GM23338 (cell line): ENCODE measurements at regions not wholly inside any gene's neighbourhood (a gene's known extent, or its start where the extent isn't known, plus 50 kb on each side); places are given as distances from the start of the nearest gene placed in this dataset.

Source experiments
- ATAC-seq: fragments of 200-7000 bp; cut with Tn5 transposase; 3 replicates; pipeline ENCODE4 v1.9.1; 2020
- DNase-seq: peaks from one replicate; pipeline ENCODE4 v3.0.0-alpha.2; 2015; ENCODE audit warnings: low spot score
- H2AFZ ChIP-seq: fragments of 200-600 bp; sonication (generic); 2 replicates; pipeline ENCODE4 v1.8.0; 2016; ENCODE audit warnings: antibody characterized with exemption, mild to moderate bottlenecking, moderate library complexity
- H3F3A ChIP-seq: fragments of 200-600 bp; sonication (generic); replicated peaks from 2 replicates; pipeline ENCODE4 v1.8.0; 2017; ENCODE audit warnings: antibody characterized with exemption, mixed run types, low read depth
- H3K27ac ChIP-seq: fragments of 200-600 bp; sonication (generic); 2 replicates; pipeline ENCODE4 v1.6.1; 2016; ENCODE audit warnings: low read depth
- H3K27me3 ChIP-seq: fragments of 200-600 bp; sonication (generic); 2 replicates; pipeline ENCODE4 v1.8.0; 2016; ENCODE audit warnings: mild to moderate bottlenecking, mixed run types, moderate library complexity; ENCODE audit not compliant: insufficient read depth
- H3K36me3 ChIP-seq: fragments of 200-600 bp; sonication (generic); 2 replicates; pipeline ENCODE4 v1.8.0; 2016; ENCODE audit warnings: mild to moderate bottlenecking; ENCODE audit not compliant: insufficient read depth
- H3K4me1 ChIP-seq: fragments of 200-600 bp; sonication (generic); 2 replicates; pipeline ENCODE4 v1.8.0; 2016; ENCODE audit warnings: mild to moderate bottlenecking, moderate library complexity; ENCODE audit not compliant: insufficient read depth
- H3K4me2 ChIP-seq: fragments of 200-600 bp; sonication (generic); 2 replicates; pipeline ENCODE4 v1.7.1; 2017; ENCODE audit warnings: mixed run types
- H3K4me3 ChIP-seq: fragments of 200-600 bp; sonication (generic); 2 replicates; pipeline ENCODE4 v1.6.1; 2016; ENCODE audit warnings: mixed run types
- H3K79me2 ChIP-seq: fragments of 200-600 bp; sonication (generic); replicated peaks from 2 replicates; pipeline ENCODE4 v1.8.0; 2017; ENCODE audit warnings: mild to moderate bottlenecking; ENCODE audit not compliant: insufficient read depth
- H3K9me2 ChIP-seq: fragments of 200-600 bp; sonication (generic); 2 replicates; pipeline ENCODE4 v1.8.0; 2017; ENCODE audit not compliant: insufficient read depth
- H4K20me1 ChIP-seq: fragments of 200-600 bp; sonication (generic); replicated peaks from 2 replicates; pipeline ENCODE4 v1.8.0; 2017; ENCODE audit warnings: mild to moderate bottlenecking; ENCODE audit not compliant: insufficient read depth
- H3K27ac Mint-ChIP-seq: 2 replicates; pipeline ENCODE4 v1.8.0; 2020; ENCODE audit warnings: inconsistent platforms, mild to moderate bottlenecking, moderate library complexity, mixed read lengths
- H3K27me3 Mint-ChIP-seq: 3 replicates; pipeline ENCODE4 v1.8.0; 2022; ENCODE audit warnings: low read depth, mild to moderate bottlenecking, moderate library complexity, mixed read lengths, inconsistent platforms; ENCODE audit not compliant: insufficient read depth, poor library complexity
- H3K36me3 Mint-ChIP-seq: 3 replicates; pipeline ENCODE4 v1.8.0; 2021; ENCODE audit warnings: low read depth, mild to moderate bottlenecking, inconsistent platforms, moderate library complexity, mixed read lengths
- H3K4me1 Mint-ChIP-seq: 3 replicates; pipeline ENCODE4 v1.8.0; 2020; ENCODE audit warnings: mild to moderate bottlenecking, inconsistent platforms, mixed read lengths
- H3K4me3 Mint-ChIP-seq: 3 replicates; pipeline ENCODE4 v1.8.0; 2021; ENCODE audit warnings: moderate library complexity, mild to moderate bottlenecking, inconsistent platforms, mixed read lengths
- H3K9me3 Mint-ChIP-seq: 3 replicates; pipeline ENCODE4 v1.8.0; 2020; ENCODE audit warnings: moderate library complexity, mild to moderate bottlenecking, inconsistent platforms, mixed read lengths
- CREB1 ChIP-seq: fragments of 250-450 bp; sonication (Bioruptor Pico); IDR thresholded peaks from 2 replicates; pipeline ENCODE4 v1.5.0; 2020; ENCODE audit warnings: low read depth, mild to moderate bottlenecking, moderate library complexity
- EZH2 ChIP-seq: fragments of 200-600 bp; sonication (generic); IDR thresholded peaks from one replicate; pipeline ENCODE4 v1.8.0; 2017; ENCODE audit warnings: antibody characterized with exemption, mild to moderate bottlenecking, low read depth; ENCODE audit not compliant: unreplicated experiment
- EZH2phosphoT487 ChIP-seq: fragments of 200-600 bp; sonication (generic); IDR thresholded peaks from one replicate; pipeline ENCODE4 v1.8.1; 2018; ENCODE audit warnings: antibody characterized with exemption; ENCODE audit not compliant: unreplicated experiment
- JUNB ChIP-seq: IDR thresholded peaks from one replicate; pipeline ENCODE4 v1.6.1; 2016; ENCODE audit warnings: antibody characterized with exemption; ENCODE audit not compliant: unreplicated experiment
- NANOG ChIP-seq: IDR thresholded peaks from 2 replicates; pipeline ENCODE4 v1.6.1; 2016; ENCODE audit warnings: antibody characterized with exemption, borderline replicate concordance
- POLR2AphosphoS5 ChIP-seq: IDR thresholded peaks from 2 replicates; pipeline ENCODE4 v1.6.1; 2016; ENCODE audit warnings: antibody characterized with exemption, low read depth
- ZNF114 ChIP-seq: fragments of 250-450 bp; sonication (Bioruptor Pico); IDR thresholded peaks from 2 replicates; pipeline ENCODE4 v1.5.0; 2020; ENCODE audit warnings: mild to moderate bottlenecking, moderate library complexity
- ZNF331 ChIP-seq: fragments of 250-450 bp; sonication (Bioruptor Pico); IDR thresholded peaks from 2 replicates; pipeline ENCODE4 v1.5.0; 2020; ENCODE audit warnings: low read depth, mild to moderate bottlenecking, moderate library complexity
- TF ChIP-seq, protein P1 (sequence below): fragments of 250-450 bp; sonication (Bioruptor Pico); IDR thresholded peaks from 2 replicates; pipeline ENCODE4 v1.5.0; 2020; ENCODE audit warnings: mild to moderate bottlenecking, moderate library complexity
- TF ChIP-seq, protein P2 (sequence below): IDR thresholded peaks from 2 replicates; pipeline ENCODE4 v1.6.1; 2016; ENCODE audit warnings: antibody characterized with exemption

DNA sequence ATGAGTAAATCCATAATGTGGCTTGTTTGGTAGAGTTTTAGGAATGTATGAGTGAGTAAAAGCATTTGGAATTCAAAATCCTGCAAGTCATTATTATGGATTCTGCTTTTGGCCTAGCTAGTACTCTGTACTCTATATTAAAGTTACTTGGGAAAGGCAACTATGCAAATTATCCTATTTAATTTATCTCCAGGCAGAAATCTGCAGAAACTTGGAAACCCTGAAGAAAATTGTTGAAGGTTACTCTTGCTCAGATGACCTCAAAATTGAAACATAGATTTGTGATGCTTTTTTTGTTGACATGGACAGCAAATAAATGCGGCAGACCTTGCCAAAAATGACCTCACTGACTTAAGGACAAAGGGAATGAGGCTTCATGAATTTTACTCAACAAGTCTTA, 477.1 kb upstream of the EYS start:
- Mint-ChIP-seq H3K36me3 (peaks cover 6% of the 10 kb centered on the region; the same call in 2 of the 3 replicates), H3K27me3 (peaks cover 1% of the 10 kb centered on the region), H3K4me3 (no peak overlapping the region), H3K9me3 (peaks cover 40% of the 10 kb centered on the region), H3K4me1 (no peaks in the 10 kb centered on the region), H3K27ac (no peak overlapping the region)
- no peaks in the 10 kb centered on the region for H3K4me1 ChIP-seq
- H3K4me2 ChIP-seq: no peak overlapping the region
- H3K27me3 ChIP-seq: no peaks in the 10 kb centered on the region
- no peaks in the 10 kb centered on the region for H3K9me2 ChIP-seq
- no peak overlapping the region for H3K27ac ChIP-seq
- TF ChIP-seq, protein P1, sequence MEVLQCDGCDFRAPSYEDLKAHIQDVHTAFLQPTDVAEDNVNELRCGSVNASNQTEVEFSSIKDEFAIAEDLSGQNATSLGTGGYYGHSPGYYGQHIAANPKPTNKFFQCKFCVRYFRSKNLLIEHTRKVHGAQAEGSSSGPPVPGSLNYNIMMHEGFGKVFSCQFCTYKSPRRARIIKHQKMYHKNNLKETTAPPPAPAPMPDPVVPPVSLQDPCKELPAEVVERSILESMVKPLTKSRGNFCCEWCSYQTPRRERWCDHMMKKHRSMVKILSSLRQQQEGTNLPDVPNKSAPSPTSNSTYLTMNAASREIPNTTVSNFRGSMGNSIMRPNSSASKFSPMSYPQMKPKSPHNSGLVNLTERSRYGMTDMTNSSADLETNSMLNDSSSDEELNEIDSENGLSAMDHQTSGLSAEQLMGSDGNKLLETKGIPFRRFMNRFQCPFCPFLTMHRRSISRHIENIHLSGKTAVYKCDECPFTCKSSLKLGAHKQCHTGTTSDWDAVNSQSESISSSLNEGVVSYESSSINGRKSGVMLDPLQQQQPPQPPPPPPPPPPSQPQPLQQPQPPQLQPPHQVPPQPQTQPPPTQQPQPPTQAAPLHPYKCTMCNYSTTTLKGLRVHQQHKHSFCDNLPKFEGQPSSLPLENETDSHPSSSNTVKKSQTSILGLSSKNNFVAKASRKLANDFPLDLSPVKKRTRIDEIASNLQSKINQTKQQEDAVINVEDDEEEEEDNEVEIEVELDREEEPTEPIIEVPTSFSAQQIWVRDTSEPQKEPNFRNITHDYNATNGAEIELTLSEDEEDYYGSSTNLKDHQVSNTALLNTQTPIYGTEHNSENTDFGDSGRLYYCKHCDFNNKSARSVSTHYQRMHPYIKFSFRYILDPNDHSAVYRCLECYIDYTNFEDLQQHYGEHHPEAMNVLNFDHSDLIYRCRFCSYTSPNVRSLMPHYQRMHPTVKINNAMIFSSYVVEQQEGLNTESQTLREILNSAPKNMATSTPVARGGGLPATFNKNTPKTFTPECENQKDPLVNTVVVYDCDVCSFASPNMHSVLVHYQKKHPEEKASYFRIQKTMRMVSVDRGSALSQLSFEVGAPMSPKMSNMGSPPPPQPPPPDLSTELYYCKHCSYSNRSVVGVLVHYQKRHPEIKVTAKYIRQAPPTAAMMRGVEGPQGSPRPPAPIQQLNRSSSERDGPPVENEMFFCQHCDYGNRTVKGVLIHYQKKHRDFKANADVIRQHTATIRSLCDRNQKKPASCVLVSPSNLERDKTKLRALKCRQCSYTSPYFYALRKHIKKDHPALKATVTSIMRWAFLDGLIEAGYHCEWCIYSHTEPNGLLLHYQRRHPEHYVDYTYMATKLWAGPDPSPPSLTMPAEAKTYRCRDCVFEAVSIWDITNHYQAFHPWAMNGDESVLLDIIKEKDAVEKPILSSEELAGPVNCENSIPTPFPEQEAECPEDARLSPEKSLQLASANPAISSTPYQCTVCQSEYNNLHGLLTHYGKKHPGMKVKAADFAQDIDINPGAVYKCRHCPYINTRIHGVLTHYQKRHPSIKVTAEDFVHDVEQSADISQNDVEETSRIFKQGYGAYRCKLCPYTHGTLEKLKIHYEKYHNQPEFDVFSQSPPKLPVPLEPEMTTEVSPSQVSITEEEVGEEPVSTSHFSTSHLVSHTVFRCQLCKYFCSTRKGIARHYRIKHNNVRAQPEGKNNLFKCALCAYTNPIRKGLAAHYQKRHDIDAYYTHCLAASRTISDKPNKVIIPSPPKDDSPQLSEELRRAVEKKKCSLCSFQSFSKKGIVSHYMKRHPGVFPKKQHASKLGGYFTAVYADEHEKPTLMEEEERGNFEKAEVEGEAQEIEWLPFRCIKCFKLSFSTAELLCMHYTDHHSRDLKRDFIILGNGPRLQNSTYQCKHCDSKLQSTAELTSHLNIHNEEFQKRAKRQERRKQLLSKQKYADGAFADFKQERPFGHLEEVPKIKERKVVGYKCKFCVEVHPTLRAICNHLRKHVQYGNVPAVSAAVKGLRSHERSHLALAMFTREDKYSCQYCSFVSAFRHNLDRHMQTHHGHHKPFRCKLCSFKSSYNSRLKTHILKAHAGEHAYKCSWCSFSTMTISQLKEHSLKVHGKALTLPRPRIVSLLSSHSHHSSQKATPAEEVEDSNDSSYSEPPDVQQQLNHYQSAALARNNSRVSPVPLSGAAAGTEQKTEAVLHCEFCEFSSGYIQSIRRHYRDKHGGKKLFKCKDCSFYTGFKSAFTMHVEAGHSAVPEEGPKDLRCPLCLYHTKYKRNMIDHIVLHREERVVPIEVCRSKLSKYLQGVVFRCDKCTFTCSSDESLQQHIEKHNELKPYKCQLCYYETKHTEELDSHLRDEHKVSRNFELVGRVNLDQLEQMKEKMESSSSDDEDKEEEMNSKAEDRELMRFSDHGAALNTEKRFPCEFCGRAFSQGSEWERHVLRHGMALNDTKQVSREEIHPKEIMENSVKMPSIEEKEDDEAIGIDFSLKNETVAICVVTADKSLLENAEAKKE (CRISPR knock-in tag): no peak
- TF ChIP-seq ZNF331: no peak
- TF ChIP-seq EZH2: no peak
- TF ChIP-seq ZNF114 (CRISPR knock-in tag): no peak
- H4K20me1 ChIP-seq: no peaks in the 10 kb centered on the region
- no peak overlapping the region for H2AFZ ChIP-seq
- no peaks in the 10 kb centered on the region for H3K79me2 ChIP-seq
- ATAC-seq (no peak), DNase-seq (no peak)
- H3K4me3 ChIP-seq: no peak overlapping the region
- H3K36me3 ChIP-seq: peaks cover 12% of the 10 kb centered on the region; the same call in 1 of the 2 replicates
- H3F3A ChIP-seq: no peaks in the 10 kb centered on the region

DNA sequence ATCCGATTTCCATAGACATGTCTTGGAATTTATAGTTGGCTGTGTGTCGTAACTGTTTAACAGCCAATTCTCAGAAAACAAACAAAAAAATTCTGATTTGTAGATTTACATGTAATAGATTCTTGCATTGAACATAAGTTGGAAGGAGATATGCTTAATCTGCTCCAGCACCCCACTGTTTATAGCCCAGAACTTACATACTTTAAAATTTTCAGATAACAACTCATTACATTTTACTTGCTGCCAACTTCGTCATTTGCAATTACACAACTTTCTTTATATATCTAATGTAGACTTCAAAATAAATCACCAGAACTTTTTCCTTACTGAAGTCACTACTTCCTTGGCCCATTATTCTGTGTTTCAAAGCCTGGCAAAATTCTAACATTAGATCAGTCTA, 472.3 kb upstream of the EYS start:
- H3K4me1 ChIP-seq: no peaks in the 10 kb centered on the region
- TF ChIP-seq NANOG (no peak), POLR2AphosphoS5 (no peak), ZNF331 (no peak), EZH2 (no peak), CREB1 (CRISPR knock-in tag) (no peak), EZH2phosphoT487 (no peak), JUNB (no peak), ZNF114 (CRISPR knock-in tag) (no peak)
- TF ChIP-seq, protein P2, sequence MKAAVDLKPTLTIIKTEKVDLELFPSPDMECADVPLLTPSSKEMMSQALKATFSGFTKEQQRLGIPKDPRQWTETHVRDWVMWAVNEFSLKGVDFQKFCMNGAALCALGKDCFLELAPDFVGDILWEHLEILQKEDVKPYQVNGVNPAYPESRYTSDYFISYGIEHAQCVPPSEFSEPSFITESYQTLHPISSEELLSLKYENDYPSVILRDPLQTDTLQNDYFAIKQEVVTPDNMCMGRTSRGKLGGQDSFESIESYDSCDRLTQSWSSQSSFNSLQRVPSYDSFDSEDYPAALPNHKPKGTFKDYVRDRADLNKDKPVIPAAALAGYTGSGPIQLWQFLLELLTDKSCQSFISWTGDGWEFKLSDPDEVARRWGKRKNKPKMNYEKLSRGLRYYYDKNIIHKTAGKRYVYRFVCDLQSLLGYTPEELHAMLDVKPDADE: no peak

More for the DNA sequence above, 472.3 kb upstream of the EYS start:
- Mint-ChIP-seq H3K4me3 (no peak overlapping the region), H3K27ac (no peak overlapping the region), H3K27me3 (peaks cover 1% of the 10 kb centered on the region), H3K4me1 (no peaks in the 10 kb centered on the region), H3K9me3 (peaks cover 27% of the 10 kb centered on the region), H3K36me3 (no peaks in the 10 kb centered on the region)
- Histone ChIP-seq H3K9me2 (no peaks in the 10 kb centered on the region), H2AFZ (no peak overlapping the region), H3K4me3 (no peak overlapping the region), H3F3A (no peaks in the 10 kb centered on the region), H3K79me2 (no peaks in the 10 kb centered on the region), H3K27me3 (no peaks in the 10 kb centered on the region), H4K20me1 (no peaks in the 10 kb centered on the region), H3K27ac (no peak overlapping the region), H3K36me3 (no peaks in the 10 kb centered on the region), H3K4me2 (no peak overlapping the region)
- no peak for DNase-seq
- ATAC-seq: no peak
